ENCODE measurements at regions not wholly inside any gene's neighbourhood (a gene's known extent, or its start where the extent isn't known, plus 50 kb on each side); places are given as distances from the start of the nearest gene placed in this dataset.

DNA sequence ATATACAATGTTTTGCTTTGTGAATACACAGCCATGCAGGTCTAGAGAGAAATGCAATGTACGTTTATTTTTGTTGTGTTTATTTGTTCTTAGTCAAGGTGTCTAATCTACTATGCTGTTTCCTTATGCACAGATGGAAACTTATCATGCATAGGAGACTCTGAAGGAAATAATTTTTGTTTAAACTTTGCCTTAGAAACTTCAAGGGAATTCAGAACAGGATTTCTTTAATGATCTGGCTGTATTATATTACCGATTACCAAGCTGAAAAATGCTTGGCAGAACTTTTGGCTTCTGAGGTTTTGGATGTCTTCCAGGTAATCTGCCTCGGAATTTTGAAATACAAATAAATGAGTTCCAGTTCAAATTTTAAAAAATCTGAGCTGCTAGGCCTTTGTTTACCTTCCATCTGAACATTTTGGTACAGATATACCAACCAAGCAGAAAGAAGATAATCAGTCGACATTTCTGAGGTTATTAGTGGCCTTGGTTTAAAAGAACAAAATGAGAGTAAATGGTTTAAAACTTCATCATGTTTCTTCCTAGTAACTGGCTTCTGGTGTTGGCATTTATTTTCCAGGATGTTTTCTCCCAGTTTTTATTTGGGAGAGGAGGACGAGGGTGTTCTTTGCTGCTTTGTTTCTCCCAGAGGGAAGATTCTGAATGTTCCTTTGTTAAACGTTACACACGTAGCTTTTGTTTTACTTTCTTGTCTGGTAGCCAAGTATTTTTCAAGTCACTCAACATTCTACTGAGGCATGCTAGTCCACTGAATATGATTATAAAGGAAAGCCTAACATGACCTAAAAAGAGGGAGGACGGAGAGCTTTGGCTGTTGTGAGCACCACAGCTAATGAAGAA is 421.8 kb upstream of the TBL1XR1 start:
- DNase-seq, result no peak
- intact Hi-C loops (cut with micrococcal nuclease), result no loop called here
- no peaks in the 10 kb centered on the region for H3K9me3 ChIP-seq (replicated peaks)
- peaks cover 49% of the 10 kb centered on the region for H3K4me1 ChIP-seq
- no peak overlapping the region for H3K4me3 ChIP-seq
- peak overlapping the region; percentile 77 for H3K27ac ChIP-seq (replicated peaks)
- H3K36me3 ChIP-seq, result no peaks in the 10 kb centered on the region
- TF ChIP-seq, protein P1, sequence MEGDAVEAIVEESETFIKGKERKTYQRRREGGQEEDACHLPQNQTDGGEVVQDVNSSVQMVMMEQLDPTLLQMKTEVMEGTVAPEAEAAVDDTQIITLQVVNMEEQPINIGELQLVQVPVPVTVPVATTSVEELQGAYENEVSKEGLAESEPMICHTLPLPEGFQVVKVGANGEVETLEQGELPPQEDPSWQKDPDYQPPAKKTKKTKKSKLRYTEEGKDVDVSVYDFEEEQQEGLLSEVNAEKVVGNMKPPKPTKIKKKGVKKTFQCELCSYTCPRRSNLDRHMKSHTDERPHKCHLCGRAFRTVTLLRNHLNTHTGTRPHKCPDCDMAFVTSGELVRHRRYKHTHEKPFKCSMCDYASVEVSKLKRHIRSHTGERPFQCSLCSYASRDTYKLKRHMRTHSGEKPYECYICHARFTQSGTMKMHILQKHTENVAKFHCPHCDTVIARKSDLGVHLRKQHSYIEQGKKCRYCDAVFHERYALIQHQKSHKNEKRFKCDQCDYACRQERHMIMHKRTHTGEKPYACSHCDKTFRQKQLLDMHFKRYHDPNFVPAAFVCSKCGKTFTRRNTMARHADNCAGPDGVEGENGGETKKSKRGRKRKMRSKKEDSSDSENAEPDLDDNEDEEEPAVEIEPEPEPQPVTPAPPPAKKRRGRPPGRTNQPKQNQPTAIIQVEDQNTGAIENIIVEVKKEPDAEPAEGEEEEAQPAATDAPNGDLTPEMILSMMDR (IDR thresholded peaks at IDR 0.05; ENCODE audit: borderline replicate concordance), result no peak
- no peaks in the 10 kb centered on the region for H3K27me3 ChIP-seq (ENCODE audit: low read depth)

DNA sequence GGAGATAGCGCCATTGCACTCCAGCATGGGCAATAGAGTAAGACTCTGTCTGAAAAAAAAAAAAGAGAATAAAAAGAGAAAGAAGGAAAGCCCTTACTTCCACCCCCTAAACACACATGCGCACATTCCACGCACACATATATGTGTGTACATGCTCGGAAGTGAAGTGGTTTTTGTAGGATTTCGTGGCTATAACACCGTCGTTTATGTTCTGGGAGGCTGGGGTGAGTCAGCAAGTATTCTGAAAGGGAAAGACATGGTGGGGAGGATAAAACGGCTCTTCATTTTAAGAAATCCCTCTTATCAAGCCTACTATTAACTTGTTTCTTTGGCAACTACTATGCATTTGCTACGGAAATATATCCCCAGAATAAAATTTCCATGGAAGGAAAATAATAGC is 422.8 kb upstream of the TBL1XR1 start:
- H3K36me3 ChIP-seq, result no peaks in the 10 kb centered on the region
- TF ChIP-seq, protein P1 (IDR thresholded peaks at IDR 0.05; ENCODE audit: borderline replicate concordance), result no peak
- no peak overlapping the region for H3K4me3 ChIP-seq
- no peaks in the 10 kb centered on the region for H3K9me3 ChIP-seq (replicated peaks)
- intact Hi-C loops (cut with micrococcal nuclease), result no loop called here
- no peak for DNase-seq
- peaks cover 42% of the 10 kb centered on the region for H3K4me1 ChIP-seq
- peak overlapping the region; percentile 77 for H3K27ac ChIP-seq (replicated peaks)
- H3K27me3 ChIP-seq (ENCODE audit: low read depth), result no peaks in the 10 kb centered on the region

DNA sequence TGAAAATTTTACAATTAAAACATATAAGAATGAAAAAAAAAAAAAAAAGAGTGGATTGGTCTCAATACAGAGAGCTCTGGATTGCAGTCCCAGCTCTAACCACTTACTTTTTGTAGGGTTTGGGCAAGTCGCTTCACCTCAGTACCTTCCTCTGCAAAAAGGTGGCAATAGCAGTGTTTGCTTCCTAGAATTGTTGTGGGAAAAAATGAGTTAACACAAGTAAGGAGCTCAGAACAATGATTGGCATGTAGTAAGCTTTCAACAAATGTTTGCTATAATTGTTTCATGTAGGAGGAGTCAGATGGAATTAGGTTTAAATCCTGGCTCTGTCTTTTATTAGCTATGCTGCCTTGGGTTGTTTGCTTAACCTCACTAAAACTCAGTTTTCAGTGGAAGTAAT is 425.2 kb upstream of the TBL1XR1 start:
- intact Hi-C loops (cut with micrococcal nuclease), result no loop called here
- Histone ChIP-seq H3K36me3 (no peaks in the 10 kb centered on the region), H3K4me1 (peaks cover 35% of the 10 kb centered on the region), H3K9me3 (replicated peaks) (no peaks in the 10 kb centered on the region), H3K27me3 (ENCODE audit: low read depth) (no peaks in the 10 kb centered on the region), H3K4me3 (no peak overlapping the region), H3K27ac (replicated peaks) (peak overlapping the region; percentile 53)
- TF ChIP-seq, protein P1 (IDR thresholded peaks at IDR 0.05; ENCODE audit: borderline replicate concordance), result peak; percentile 35
- no peak for DNase-seq

DNA sequence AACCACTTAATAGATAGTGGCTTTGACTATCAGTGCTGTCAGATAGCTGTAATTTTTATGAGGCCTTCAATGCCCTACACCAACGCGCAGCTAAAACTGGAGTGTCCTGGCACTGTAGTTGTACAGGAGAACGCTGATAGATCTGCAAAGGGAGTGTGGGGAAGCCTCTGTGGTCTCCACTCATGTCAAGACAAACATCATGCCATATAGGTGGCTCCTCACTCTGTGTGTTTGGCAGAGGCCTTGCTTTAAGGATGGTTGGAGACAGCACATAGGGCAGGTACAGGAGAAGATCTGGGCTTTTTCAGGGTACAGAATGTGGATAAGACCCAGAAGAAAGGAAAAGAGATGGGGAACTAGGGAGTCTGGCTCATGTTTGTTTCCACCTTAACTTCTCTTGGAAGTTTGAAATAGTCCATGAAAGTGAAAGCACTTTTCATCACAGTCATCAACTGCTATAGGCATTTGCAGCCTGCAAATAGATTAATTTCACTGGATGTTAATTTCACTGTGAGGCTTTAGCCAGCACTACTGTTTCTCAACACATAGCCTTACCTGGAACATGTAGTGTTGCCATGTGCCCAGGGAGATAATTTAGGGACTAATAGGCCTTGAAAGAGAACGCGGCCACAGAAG is 425.8 kb upstream of the TBL1XR1 start:
- intact Hi-C loops (cut with micrococcal nuclease), result no loop called here
- Histone ChIP-seq H3K27me3 (ENCODE audit: low read depth) (no peaks in the 10 kb centered on the region), H3K4me1 (peaks cover 35% of the 10 kb centered on the region), H3K36me3 (no peaks in the 10 kb centered on the region), H3K27ac (replicated peaks) (peak overlapping the region; percentile 53), H3K4me3 (no peak overlapping the region), H3K9me3 (replicated peaks) (no peaks in the 10 kb centered on the region)
- TF ChIP-seq, protein P1 (IDR thresholded peaks at IDR 0.05; ENCODE audit: borderline replicate concordance), result no peak
- DNase-seq, result no peak

DNA sequence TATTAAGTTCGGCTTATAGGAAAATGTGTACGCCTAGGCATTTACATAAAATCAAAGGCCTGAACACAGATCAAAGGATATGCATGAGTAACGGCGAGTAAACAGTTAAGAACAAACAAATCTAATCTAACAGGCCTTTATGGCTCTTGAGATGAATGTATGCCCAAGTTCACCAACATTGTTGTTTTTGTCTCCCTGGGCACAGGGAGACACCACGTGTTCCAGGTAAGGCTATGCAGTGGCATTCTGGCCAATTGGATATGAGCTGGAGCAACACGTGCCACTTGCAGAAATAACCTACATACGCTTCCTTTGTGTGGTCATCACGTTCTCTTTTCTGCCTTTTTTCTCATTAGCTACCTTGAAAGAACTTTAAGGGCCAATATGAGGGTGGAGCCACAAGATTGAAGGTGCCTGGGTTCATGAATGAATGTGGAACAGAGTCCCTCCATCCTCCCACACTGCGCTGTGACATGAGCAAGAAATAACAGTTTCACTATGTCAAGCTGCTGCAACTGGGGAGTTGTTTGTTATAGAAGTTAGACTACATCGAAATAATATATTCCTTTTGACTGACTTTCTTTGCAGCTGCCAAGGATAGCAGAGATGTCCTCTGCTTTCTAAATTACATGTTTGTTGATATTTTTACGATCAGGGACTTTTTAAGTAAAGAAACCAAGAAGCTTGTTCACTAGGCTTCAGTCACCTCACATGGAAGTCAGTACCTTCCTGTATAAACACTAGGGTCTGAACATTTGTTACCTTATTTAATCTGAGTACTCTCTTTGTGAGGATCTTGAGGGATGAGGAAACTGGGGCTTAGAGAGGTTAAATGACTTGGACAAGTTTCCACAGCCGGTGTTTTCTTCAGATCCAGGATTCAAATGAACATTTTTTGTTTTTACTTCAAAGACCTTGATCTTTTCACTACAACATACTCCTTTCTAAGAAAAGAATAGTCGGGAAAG is 427.5 kb upstream of the TBL1XR1 start:
- TF ChIP-seq, protein P1 (IDR thresholded peaks at IDR 0.05; ENCODE audit: borderline replicate concordance), result no peak
- Histone ChIP-seq H3K27ac (replicated peaks) (no peak overlapping the region), H3K9me3 (replicated peaks) (no peaks in the 10 kb centered on the region), H3K4me3 (no peak overlapping the region), H3K36me3 (no peaks in the 10 kb centered on the region), H3K27me3 (ENCODE audit: low read depth) (no peaks in the 10 kb centered on the region), H3K4me1 (peaks cover 21% of the 10 kb centered on the region)
- intact Hi-C loops (cut with micrococcal nuclease), result no loop called here
- DNase-seq, result no peak

All from left ventricle myocardium inferior (tissue), 1 donor.